ENCODE measurements at regions not wholly inside any gene's neighbourhood (a gene's known extent, or its start where the extent isn't known, plus 50 kb on each side); places are given as distances from the start of the nearest gene placed in this dataset.

DNA sequence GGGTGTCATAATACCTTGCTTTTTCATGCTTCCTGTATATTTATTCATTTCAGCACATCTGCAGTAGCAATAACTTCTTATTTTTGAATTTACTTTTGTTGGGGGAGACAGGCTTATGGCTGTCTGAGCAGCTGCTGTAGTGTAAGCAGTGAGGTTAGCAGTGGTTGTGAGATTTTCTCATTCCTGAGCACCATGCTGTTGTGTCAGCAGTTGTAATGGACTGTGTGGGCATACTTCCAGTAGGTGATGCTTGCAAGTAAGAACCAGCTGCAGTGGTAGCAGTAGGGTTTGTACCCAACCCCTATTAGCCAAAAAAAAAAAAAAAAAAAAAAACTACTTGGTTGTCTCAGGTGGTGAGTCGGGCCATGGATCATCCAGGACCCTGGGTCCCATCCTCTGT is 311.6 kb downstream of the NUF2 start:
- TF ChIP-seq TCF12 (IDR thresholded peaks at IDR 0.05; ENCODE audit: low read depth) (no peak), RAD21 (IDR thresholded peaks at IDR 0.05; ENCODE audit: low read depth) (no peak), CEBPB (IDR thresholded peaks at IDR 0.05) (no peak), CREB1 (IDR thresholded peaks at IDR 0.05; ENCODE audit: low read depth) (no peak), ZBTB7A (IDR thresholded peaks at IDR 0.05; ENCODE audit: low read depth) (no peak), FOXM1 (IDR thresholded peaks at IDR 0.05; ENCODE audit: borderline replicate concordance, low read depth) (no peak), NFIC (IDR thresholded peaks at IDR 0.05) (no peak), EGR1 (IDR thresholded peaks at IDR 0.05) (no peak), YY1 (IDR thresholded peaks at IDR 0.05; ENCODE audit: low read depth) (no peak), EP300 (IDR thresholded peaks at IDR 0.05; ENCODE audit: borderline replicate concordance) (no peak)
- TF ChIP-seq, protein P1, sequence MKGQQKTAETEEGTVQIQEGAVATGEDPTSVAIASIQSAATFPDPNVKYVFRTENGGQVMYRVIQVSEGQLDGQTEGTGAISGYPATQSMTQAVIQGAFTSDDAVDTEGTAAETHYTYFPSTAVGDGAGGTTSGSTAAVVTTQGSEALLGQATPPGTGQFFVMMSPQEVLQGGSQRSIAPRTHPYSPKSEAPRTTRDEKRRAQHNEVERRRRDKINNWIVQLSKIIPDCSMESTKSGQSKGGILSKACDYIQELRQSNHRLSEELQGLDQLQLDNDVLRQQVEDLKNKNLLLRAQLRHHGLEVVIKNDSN (IDR thresholded peaks at IDR 0.05), result no peak
- TF ChIP-seq, protein P2, sequence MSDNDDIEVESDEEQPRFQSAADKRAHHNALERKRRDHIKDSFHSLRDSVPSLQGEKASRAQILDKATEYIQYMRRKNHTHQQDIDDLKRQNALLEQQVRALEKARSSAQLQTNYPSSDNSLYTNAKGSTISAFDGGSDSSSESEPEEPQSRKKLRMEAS (IDR thresholded peaks at IDR 0.05), result no peak
- TF ChIP-seq, protein P3, sequence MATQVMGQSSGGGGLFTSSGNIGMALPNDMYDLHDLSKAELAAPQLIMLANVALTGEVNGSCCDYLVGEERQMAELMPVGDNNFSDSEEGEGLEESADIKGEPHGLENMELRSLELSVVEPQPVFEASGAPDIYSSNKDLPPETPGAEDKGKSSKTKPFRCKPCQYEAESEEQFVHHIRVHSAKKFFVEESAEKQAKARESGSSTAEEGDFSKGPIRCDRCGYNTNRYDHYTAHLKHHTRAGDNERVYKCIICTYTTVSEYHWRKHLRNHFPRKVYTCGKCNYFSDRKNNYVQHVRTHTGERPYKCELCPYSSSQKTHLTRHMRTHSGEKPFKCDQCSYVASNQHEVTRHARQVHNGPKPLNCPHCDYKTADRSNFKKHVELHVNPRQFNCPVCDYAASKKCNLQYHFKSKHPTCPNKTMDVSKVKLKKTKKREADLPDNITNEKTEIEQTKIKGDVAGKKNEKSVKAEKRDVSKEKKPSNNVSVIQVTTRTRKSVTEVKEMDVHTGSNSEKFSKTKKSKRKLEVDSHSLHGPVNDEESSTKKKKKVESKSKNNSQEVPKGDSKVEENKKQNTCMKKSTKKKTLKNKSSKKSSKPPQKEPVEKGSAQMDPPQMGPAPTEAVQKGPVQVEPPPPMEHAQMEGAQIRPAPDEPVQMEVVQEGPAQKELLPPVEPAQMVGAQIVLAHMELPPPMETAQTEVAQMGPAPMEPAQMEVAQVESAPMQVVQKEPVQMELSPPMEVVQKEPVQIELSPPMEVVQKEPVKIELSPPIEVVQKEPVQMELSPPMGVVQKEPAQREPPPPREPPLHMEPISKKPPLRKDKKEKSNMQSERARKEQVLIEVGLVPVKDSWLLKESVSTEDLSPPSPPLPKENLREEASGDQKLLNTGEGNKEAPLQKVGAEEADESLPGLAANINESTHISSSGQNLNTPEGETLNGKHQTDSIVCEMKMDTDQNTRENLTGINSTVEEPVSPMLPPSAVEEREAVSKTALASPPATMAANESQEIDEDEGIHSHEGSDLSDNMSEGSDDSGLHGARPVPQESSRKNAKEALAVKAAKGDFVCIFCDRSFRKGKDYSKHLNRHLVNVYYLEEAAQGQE (IDR thresholded peaks at IDR 0.05; ENCODE audit: low read depth), result no peak
